Right atrium auricular region (tissue), 2 donors: ENCODE measurements at regions not wholly inside any gene's neighbourhood (a gene's known extent, or its start where the extent isn't known, plus 50 kb on each side); places are given as distances from the start of the nearest gene placed in this dataset.

Experiments
- DNase-seq: peaks from one replicate; pipeline ENCODE4 v3.0.0-alpha.2; 2019; ENCODE audit warnings: low spot score
- H3K27ac ChIP-seq, 2 donors: fragments of 200-600 bp; sonication (generic); 1 replicate in 1 of 2; 2 replicates in 1 of 2; pipeline ENCODE4 v1.5.1; 2016 to 2019
- H3K27me3 ChIP-seq, 2 donors: fragments of 200-600 bp; sonication (generic); one replicate each; pipeline versions ENCODE4 v1.5.1 to v1.6.0; 2017 to 2019
- H3K36me3 ChIP-seq: fragments of 200-600 bp; sonication (generic); one replicate; pipeline ENCODE4 v1.5.1; 2016
- H3K4me1 ChIP-seq, 2 donors: fragments of 200-600 bp; sonication (generic); one replicate each; pipeline versions ENCODE4 v1.5.1 to v1.6.0; 2017 to 2019
- H3K4me3 ChIP-seq, 2 donors: fragments of 200-600 bp; sonication (generic); 1 replicate in 1 of 2; 2 replicates in 1 of 2; pipeline ENCODE4 v1.5.1; 2017 to 2019; ENCODE audit warnings: mild to moderate bottlenecking in 1 of 2, moderate library complexity in 1 of 2
- H3K9me3 ChIP-seq, 2 donors: fragments of 200-600 bp; sonication (generic); one replicate each; pipeline ENCODE4 v1.5.1; 2019
- CTCF ChIP-seq, 2 donors: fragments of 200-600 bp; sonication (generic); IDR thresholded peaks; one replicate each; pipeline ENCODE4 v1.5.1; 2019; ENCODE audit warnings: antibody characterized with exemption in 2 of 2

- Histone ChIP-seq H3K27ac (no peak overlapping the region), H3K27me3 (no peaks in the 10 kb centered on the region), H3K4me3 (no peak overlapping the region), H3K9me3 (peaks cover 0 to 23% of the 10 kb centered on the region in 2 donors), H3K36me3 (no peaks in the 10 kb centered on the region), H3K4me1 (no peaks in the 10 kb centered on the region)
- DNase-seq = no peak
- TF ChIP-seq CTCF (IDR thresholded peaks at IDR 0.05) = no peak
These were observed 391.3 kb upstream of the CELF4 start for GRCh38 chr18:37956902-37957301.

- Histone ChIP-seq H3K4me3 (no peak overlapping the region), H3K27ac (no peak overlapping the region), H3K4me1 (no peaks in the 10 kb centered on the region), H3K9me3 (peaks cover 0 to 24% of the 10 kb centered on the region in 2 donors), H3K36me3 (no peaks in the 10 kb centered on the region), H3K27me3 (no peaks in the 10 kb centered on the region)
- DNase-seq = no peak
- no peak for TF ChIP-seq CTCF (IDR thresholded peaks at IDR 0.05)
These were observed 390.4 kb upstream of the CELF4 start for GRCh38 chr18:37956020-37956419.

GRCh38 chr18:37955201-37955600, 389.6 kb upstream of the CELF4 start:
- no peaks in the 10 kb centered on the region for H3K4me1 ChIP-seq
- H3K36me3 ChIP-seq = no peaks in the 10 kb centered on the region
- no peaks in the 10 kb centered on the region for H3K27me3 ChIP-seq
- H3K9me3 ChIP-seq = peaks cover 0 to 18% of the 10 kb centered on the region in 2 donors
- no peak for TF ChIP-seq CTCF (IDR thresholded peaks at IDR 0.05)
- H3K27ac ChIP-seq = no peak overlapping the region
- H3K4me3 ChIP-seq = no peak overlapping the region
- DNase-seq = no peak

GRCh38 chr18:37953876-37954275, 388.3 kb upstream of the CELF4 start:
- TF ChIP-seq CTCF (IDR thresholded peaks at IDR 0.05) = no peak
- no peaks in the 10 kb centered on the region for H3K27me3 ChIP-seq
- DNase-seq = no peak

GRCh38 chr18:37948471-37948870, 382.9 kb upstream of the CELF4 start:
- no peak for TF ChIP-seq CTCF (IDR thresholded peaks at IDR 0.05)
- no peak for DNase-seq
- Histone ChIP-seq H3K4me3 (no peak overlapping the region), H3K27ac (no peak overlapping the region), H3K36me3 (no peaks in the 10 kb centered on the region), H3K4me1 (no peaks in the 10 kb centered on the region), H3K27me3 (no peaks in the 10 kb centered on the region), H3K9me3 (peaks cover 0 to 15% of the 10 kb centered on the region in 2 donors)

More at GRCh38 chr18:37953876-37954275, 388.3 kb upstream of the CELF4 start:
- Histone ChIP-seq H3K4me3 (no peak overlapping the region), H3K36me3 (no peaks in the 10 kb centered on the region), H3K27ac (no peak overlapping the region), H3K9me3 (peaks cover 0 to 18% of the 10 kb centered on the region in 2 donors), H3K4me1 (no peaks in the 10 kb centered on the region)

- no peak overlapping the region for H3K4me3 ChIP-seq
- no peaks in the 10 kb centered on the region for H3K27me3 ChIP-seq
- no peaks in the 10 kb centered on the region for H3K9me3 ChIP-seq
- H3K4me1 ChIP-seq = no peaks in the 10 kb centered on the region
- no peak for DNase-seq
- TF ChIP-seq CTCF (IDR thresholded peaks at IDR 0.05) = no peak
- H3K36me3 ChIP-seq = no peaks in the 10 kb centered on the region
- H3K27ac ChIP-seq = no peak overlapping the region
These were observed 380.7 kb upstream of the CELF4 start for GRCh38 chr18:37946324-37946723.
